PC-3 (cell line): ENCODE measurements at regions not wholly inside any gene's neighbourhood (a gene's known extent, or its start where the extent isn't known, plus 50 kb on each side); places are given as distances from the start of the nearest gene placed in this dataset.

Experiments used
- ATAC-seq: fragments of 200-7000 bp; cut with Tn5 transposase; 2 replicates; pipeline ENCODE4 v1.9.1; 2020; ENCODE audit warnings: mild to moderate bottlenecking, moderate library complexity
- BruUV-seq: library from RNA; stranded (reverse); fragments of 400-500 nt; replicated peaks from 2 replicates; lab custom pipeline; 2021; lab: Mats Ljungman, UMichigan
- CTCF ChIA-PET: fragments of 300-600 bp; sonication (Branson Sonifier 250); formaldehyde crosslinking; loops from one replicate; lab custom pipeline; 2022; ENCODE audit warnings: antibody characterized with exemption; lab: Charles Lee
- POLR2A ChIA-PET: fragments of 300-600 bp; sonication (Branson Sonifier 250); formaldehyde crosslinking; loops from one replicate; lab custom pipeline; 2022; ENCODE audit warnings: antibody characterized with exemption; ENCODE audit not compliant: unreplicated experiment; lab: Charles Lee
- DNase-seq: peaks from one replicate; pipeline ENCODE4 v3.0.0-alpha.2; 2015
- H2AFZ ChIP-seq: fragments of 300-600 bp; sonication (generic); 2 replicates; pipeline ENCODE4 v1.6.0; 2016; ENCODE audit warnings: antibody characterized with exemption, low read length
- H3F3A ChIP-seq: fragments of 300-600 bp; sonication (generic); one replicate; pipeline ENCODE4 v1.6.0; 2017; ENCODE audit warnings: antibody characterized with exemption, low read length, control low read depth, mild to moderate bottlenecking; ENCODE audit not compliant: unreplicated experiment
- H3K27ac ChIP-seq: fragments of 300-600 bp; sonication (generic); 2 replicates; pipeline ENCODE4 v1.5.1; 2016; ENCODE audit warnings: mild to moderate bottlenecking, low read length
- H3K27me3 ChIP-seq: fragments of 300-600 bp; sonication (generic); 2 replicates; pipeline ENCODE4 v1.6.1; 2016; ENCODE audit warnings: low read length, mixed read lengths
- H3K36me3 ChIP-seq: fragments of 300-600 bp; sonication (generic); 2 replicates; pipeline ENCODE4 v1.6.1; 2016; ENCODE audit warnings: low read depth, mixed run types, low read length, mixed read lengths
- H3K4me1 ChIP-seq: fragments of 300-600 bp; sonication (generic); 2 replicates; pipeline ENCODE4 v1.5.1; 2016; ENCODE audit warnings: low read length; ENCODE audit not compliant: insufficient read depth
- H3K4me2 ChIP-seq: fragments of 300-600 bp; sonication (generic); 2 replicates; pipeline ENCODE4 v1.6.0; 2016; ENCODE audit warnings: low read length
- H3K4me3 ChIP-seq: fragments of 300-600 bp; sonication (generic); 2 replicates; pipeline ENCODE4 v1.5.1; 2016; ENCODE audit warnings: mild to moderate bottlenecking, low read length, mixed read lengths
- H3K79me2 ChIP-seq: fragments of 300-600 bp; sonication (generic); 2 replicates; pipeline ENCODE4 v1.6.1; 2017; ENCODE audit warnings: low read length, mixed read lengths
- H3K9ac ChIP-seq: fragments of 300-600 bp; sonication (generic); 2 replicates; pipeline ENCODE4 v1.6.0; 2016; ENCODE audit warnings: mild to moderate bottlenecking, low read length
- H3K9me2 ChIP-seq: fragments of 300-600 bp; sonication (generic); replicated peaks from 2 replicates; pipeline ENCODE4 v1.6.1; 2016; ENCODE audit warnings: mixed run types, low read length, mixed read lengths
- H3K9me3 ChIP-seq: fragments of 300-600 bp; sonication (generic); 2 replicates; pipeline ENCODE4 v1.6.1; 2016; ENCODE audit warnings: low read length, mixed read lengths
- H4K20me1 ChIP-seq: fragments of 300-600 bp; sonication (generic); 2 replicates; pipeline ENCODE4 v1.6.1; 2016; ENCODE audit warnings: low read length, mixed read lengths
- CTCF ChIP-seq: fragments of 300-600 bp; sonication (generic); conservative IDR thresholded peaks from 2 replicates; pipeline ENCODE4 v1.5.1; 2017; ENCODE audit warnings: antibody characterized with exemption, low read depth, mild to moderate bottlenecking, low read length
- EZH2 ChIP-seq: fragments of 300-600 bp; sonication (generic); IDR thresholded peaks from one replicate; pipeline ENCODE4 v1.6.1; 2017; ENCODE audit warnings: antibody characterized with exemption, mild to moderate bottlenecking, low read length; ENCODE audit not compliant: unreplicated experiment
- EZH2phosphoT487 ChIP-seq: fragments of 300-600 bp; sonication (generic); IDR thresholded peaks from 2 replicates; pipeline ENCODE4 v1.6.1; 2018; ENCODE audit warnings: mild to moderate bottlenecking, antibody characterized with exemption, low read length, borderline replicate concordance
- intact Hi-C: fragments of 100-400 bp; cut with micrococcal nuclease; formaldehyde crosslinking; loops from 2 replicates; pipeline ENCODE4 v1.9.0; 2023

GRCh38 chr1:73065339-73066041, 783.2 kb upstream of the NEGR1 start:
- H4K20me1 ChIP-seq = no peaks in the 10 kb centered on the region
- H3K9ac ChIP-seq = no peak overlapping the region
- ATAC-seq (peak; percentile 97), DNase-seq (peak; percentile 45)
- peak overlapping the region; percentile 48 for H3K4me2 ChIP-seq
- H3K36me3 ChIP-seq = no peaks in the 10 kb centered on the region
- H3K27me3 ChIP-seq = no peaks in the 10 kb centered on the region
- no peak overlapping the region for H3K4me3 ChIP-seq
- H3K79me2 ChIP-seq = no peaks in the 10 kb centered on the region
- H3K9me2 ChIP-seq = no peaks in the 10 kb centered on the region
- H3K9me3 ChIP-seq = no peaks in the 10 kb centered on the region
- TF ChIP-seq CTCF (no peak), EZH2 (no peak), EZH2phosphoT487 (no peak)
- no peaks in the 10 kb centered on the region for H3F3A ChIP-seq
- POLR2A ChIA-PET = no interaction called here
- H3K4me1 ChIP-seq = 0 out of 2 replicates have a peak, but pooled peaks cover 5% of the 10 kb centered on the region
- intact Hi-C loops = loop anchor here (10.0 kb wide), 1 partner anchor 181 kb away; no protein-coding TSS in a partner anchor
- CTCF ChIA-PET = interaction anchor here (0.6 kb wide), 2 partner anchors 119 to 1028 kb away, joined by 4 read pairs; no protein-coding TSS in a partner anchor
- BruUV-seq = no TSS peak
- H3K27ac ChIP-seq = no peak overlapping the region
- H2AFZ ChIP-seq = peak overlapping the region; percentile 27; the same call in 1 of the 2 replicates

- ChIA-PET CTCF (no interaction called here), POLR2A (no interaction called here)
- no peak overlapping the region for H3K9ac ChIP-seq
- H3F3A ChIP-seq = no peaks in the 10 kb centered on the region
- intact Hi-C loops = no loop called here
- no peak overlapping the region for H3K27ac ChIP-seq
- DNase-seq = no peak
- no peak overlapping the region for H3K4me3 ChIP-seq
- no peak for ATAC-seq
- no TSS peak for BruUV-seq
- H3K36me3 ChIP-seq = no peaks in the 10 kb centered on the region
- H4K20me1 ChIP-seq = no peaks in the 10 kb centered on the region
- TF ChIP-seq EZH2phosphoT487 (no peak), EZH2 (no peak), CTCF (no peak)
- no peaks in the 10 kb centered on the region for H3K27me3 ChIP-seq
- no peaks in the 10 kb centered on the region for H3K9me2 ChIP-seq
- no peaks in the 10 kb centered on the region for H3K9me3 ChIP-seq
- no peaks in the 10 kb centered on the region for H3K4me1 ChIP-seq
- no peaks in the 10 kb centered on the region for H3K79me2 ChIP-seq
- no peak overlapping the region for H3K4me2 ChIP-seq
- no peak overlapping the region for H2AFZ ChIP-seq
These were observed 774.5 kb upstream of the NEGR1 start for GRCh38 chr1:73056826-73057225.
